ENCODE measurements at regions not wholly inside any gene's neighbourhood (a gene's known extent, or its start where the extent isn't known, plus 50 kb on each side); places are given as distances from the start of the nearest gene placed in this dataset.

DNA sequence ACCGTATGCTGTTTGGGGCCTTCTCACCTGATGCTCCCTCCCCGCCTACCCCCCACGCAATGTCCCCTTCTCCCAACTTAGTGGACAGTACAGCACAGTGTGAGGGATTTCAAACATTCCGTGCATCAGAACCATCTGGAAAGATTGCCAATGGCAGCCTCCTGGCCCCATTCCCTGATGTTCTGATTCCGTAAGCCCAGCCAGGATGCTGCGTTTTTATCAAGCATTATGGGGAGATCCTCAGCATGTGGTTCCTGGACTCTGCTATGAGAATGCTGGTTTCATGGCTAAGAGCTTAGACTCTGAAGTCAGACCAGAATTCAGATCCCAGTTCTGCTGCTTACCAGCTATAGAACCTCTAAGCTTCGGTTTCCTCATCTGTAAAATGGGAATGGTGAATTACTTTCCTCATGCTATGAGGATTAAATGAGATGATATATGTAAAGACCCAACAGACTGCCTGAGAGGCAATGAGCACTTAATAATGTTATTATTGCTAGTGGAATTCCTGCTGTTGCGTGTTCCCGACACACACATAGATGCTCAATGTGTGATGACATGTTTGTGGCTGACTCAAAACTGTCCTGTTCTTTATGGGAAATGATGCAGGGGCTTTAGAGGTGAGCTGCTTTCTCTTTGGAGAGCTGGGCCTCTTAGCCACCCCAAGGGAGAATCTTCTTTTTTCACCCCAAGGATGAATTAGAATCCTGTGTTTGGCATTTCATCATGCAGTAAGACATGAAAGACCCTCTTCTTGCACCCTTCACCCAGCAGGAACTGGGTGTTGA, 60.8 kb upstream of the SMNDC1 start:
- TF ChIP-seq, protein P1, sequence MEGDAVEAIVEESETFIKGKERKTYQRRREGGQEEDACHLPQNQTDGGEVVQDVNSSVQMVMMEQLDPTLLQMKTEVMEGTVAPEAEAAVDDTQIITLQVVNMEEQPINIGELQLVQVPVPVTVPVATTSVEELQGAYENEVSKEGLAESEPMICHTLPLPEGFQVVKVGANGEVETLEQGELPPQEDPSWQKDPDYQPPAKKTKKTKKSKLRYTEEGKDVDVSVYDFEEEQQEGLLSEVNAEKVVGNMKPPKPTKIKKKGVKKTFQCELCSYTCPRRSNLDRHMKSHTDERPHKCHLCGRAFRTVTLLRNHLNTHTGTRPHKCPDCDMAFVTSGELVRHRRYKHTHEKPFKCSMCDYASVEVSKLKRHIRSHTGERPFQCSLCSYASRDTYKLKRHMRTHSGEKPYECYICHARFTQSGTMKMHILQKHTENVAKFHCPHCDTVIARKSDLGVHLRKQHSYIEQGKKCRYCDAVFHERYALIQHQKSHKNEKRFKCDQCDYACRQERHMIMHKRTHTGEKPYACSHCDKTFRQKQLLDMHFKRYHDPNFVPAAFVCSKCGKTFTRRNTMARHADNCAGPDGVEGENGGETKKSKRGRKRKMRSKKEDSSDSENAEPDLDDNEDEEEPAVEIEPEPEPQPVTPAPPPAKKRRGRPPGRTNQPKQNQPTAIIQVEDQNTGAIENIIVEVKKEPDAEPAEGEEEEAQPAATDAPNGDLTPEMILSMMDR (IDR thresholded peaks at IDR 0.05; ENCODE audit: low read length), result no peak
- no peak for TF ChIP-seq EZH2 (IDR thresholded peaks at IDR 0.05; ENCODE audit: borderline replicate concordance, low read length)

Data from OCI-LY1 (cell line).